NCI-H774 (cell line): ENCODE measurements at regions not wholly inside any gene's neighbourhood (a gene's known extent, or its start where the extent isn't known, plus 50 kb on each side); places are given as distances from the start of the nearest gene placed in this dataset.
"Not testable (repeated sequence)": the region's sequence is repeated elsewhere in the genome, so short reads cannot be mapped to it uniquely, and the experiment has no call there.

Source experiments
- DNase-seq: peaks from one replicate; lab custom pipeline; 2025; lab: John Stamatoyannopoulos, UW

- no peak for DNase-seq
Observed at GRCh38 chr6:63486196-63486595, 86.1 kb upstream of the LOC128125822 start.

GRCh38 chr6:63487103-63487813 is 85.0 kb upstream of the LOC128125822 start:
- no peak for DNase-seq

- DNase-seq = no peak
Observed at GRCh38 chr6:63491119-63491518, 81.2 kb upstream of the LOC128125822 start.

- no peak for DNase-seq
Observed at GRCh38 chr6:63492476-63492875, 79.8 kb upstream of the LOC128125822 start.

GRCh38 chr6:63493557-63493956 is 78.7 kb upstream of the LOC128125822 start:
- no peak for DNase-seq

GRCh38 chr6:63496361-63496804 is 75.9 kb upstream of the LOC128125822 start:
- DNase-seq = no peak

GRCh38 chr6:63502156-63502555 is 70.1 kb upstream of the LOC128125822 start:
- DNase-seq = no peak

GRCh38 chr6:63503199-63503598 is 69.1 kb upstream of the LOC128125822 start:
- DNase-seq = no peak

- DNase-seq = no peak
Observed at GRCh38 chr6:63504777-63505384, 67.4 kb upstream of the LOC128125822 start.

- no peak for DNase-seq
Observed at GRCh38 chr6:63507096-63507495, 65.2 kb upstream of the LOC128125822 start.

GRCh38 chr6:63509652-63510352 is 62.5 kb upstream of the LOC128125822 start:
- no peak for DNase-seq

GRCh38 chr6:63510353-63510686 is 62.0 kb upstream of the LOC128125822 start:
- DNase-seq = no peak

GRCh38 chr6:63510849-63511248 is 61.4 kb upstream of the LOC128125822 start:
- DNase-seq = no peak

GRCh38 chr6:63514488-63515173 is 57.6 kb upstream of the LOC128125822 start:
- no peak for DNase-seq

- not testable (repeated sequence) for DNase-seq
Observed at GRCh38 chr6:63515227-63515626, 57.1 kb upstream of the LOC128125822 start.

GRCh38 chr6:63516186-63516944 is 55.9 kb upstream of the LOC128125822 start:
- no peak for DNase-seq

- no peak for DNase-seq
Observed at GRCh38 chr6:63517221-63517620, 55.1 kb upstream of the LOC128125822 start.

GRCh38 chr6:63521475-63522210 is 50.6 kb upstream of the LOC128125822 start:
- no peak for DNase-seq
